Chondrocyte (in vitro differentiated cells): ENCODE measurements at regions not wholly inside any gene's neighbourhood (a gene's known extent, or its start where the extent isn't known, plus 50 kb on each side); places are given as distances from the start of the nearest gene placed in this dataset.

Source experiments
- DNase-seq: peaks from one replicate; pipeline ENCODE4 v3.0.0; 2021; ENCODE audit warnings: mixed read lengths, low spot score
- H3K27ac Mint-ChIP-seq: one replicate; pipeline ENCODE4 v1.8.0; 2021; ENCODE audit warnings: mild to moderate bottlenecking, moderate library complexity, mixed read lengths; ENCODE audit not compliant: unreplicated experiment
- H3K27me3 Mint-ChIP-seq: 2 replicates; pipeline ENCODE4 v1.8.0; 2021; ENCODE audit warnings: low read depth, mixed read lengths
- H3K36me3 Mint-ChIP-seq: 2 replicates; pipeline ENCODE4 v1.8.0; 2021; ENCODE audit warnings: low read depth, mixed read lengths
- H3K4me1 Mint-ChIP-seq: 2 replicates; pipeline ENCODE4 v1.8.0; 2021; ENCODE audit warnings: low read depth, mild to moderate bottlenecking, mixed read lengths
- H3K4me3 Mint-ChIP-seq: one replicate; pipeline ENCODE4 v1.8.0; 2021; ENCODE audit warnings: mild to moderate bottlenecking, moderate library complexity, mixed read lengths; ENCODE audit not compliant: unreplicated experiment
- H3K9me3 Mint-ChIP-seq: 2 replicates; pipeline ENCODE4 v1.8.0; 2021; ENCODE audit warnings: low read depth, mixed read lengths
- CTCF ChIP-seq: fragments of 200-600 bp; sonication (generic); IDR thresholded peaks from 2 replicates; pipeline ENCODE4 v1.5.0; 2021; ENCODE audit warnings: antibody characterized with exemption, mild to moderate bottlenecking, moderate library complexity

GRCh38 chr17:13989138-13989537 lies 80.2 kb upstream of the COX10 start:
- no peak overlapping the region for H3K27ac Mint-ChIP-seq
- no peak overlapping the region for H3K4me3 Mint-ChIP-seq
- H3K9me3 Mint-ChIP-seq: no peaks in the 10 kb centered on the region
- no peaks in the 10 kb centered on the region for H3K4me1 Mint-ChIP-seq
- no peak for DNase-seq
- H3K36me3 Mint-ChIP-seq: no peaks in the 10 kb centered on the region
- no peaks in the 10 kb centered on the region for H3K27me3 Mint-ChIP-seq
- no peak for TF ChIP-seq CTCF

GRCh38 chr17:13993106-13993505 lies 76.2 kb upstream of the COX10 start:
- no peak overlapping the region for H3K27ac Mint-ChIP-seq
- H3K27me3 Mint-ChIP-seq: no peaks in the 10 kb centered on the region
- H3K9me3 Mint-ChIP-seq: no peaks in the 10 kb centered on the region
- H3K4me1 Mint-ChIP-seq: no peaks in the 10 kb centered on the region
- no peaks in the 10 kb centered on the region for H3K36me3 Mint-ChIP-seq
- no peak overlapping the region for H3K4me3 Mint-ChIP-seq
- no peak for TF ChIP-seq CTCF
- no peak for DNase-seq

GRCh38 chr17:13994050-13994449 lies 75.3 kb upstream of the COX10 start:
- Mint-ChIP-seq H3K36me3 (no peaks in the 10 kb centered on the region), H3K9me3 (no peaks in the 10 kb centered on the region), H3K4me1 (no peaks in the 10 kb centered on the region), H3K27me3 (no peaks in the 10 kb centered on the region), H3K4me3 (no peak overlapping the region), H3K27ac (no peak overlapping the region)
- no peak for DNase-seq
- no peak for TF ChIP-seq CTCF

- H3K27ac Mint-ChIP-seq: no peak overlapping the region
- no peak for TF ChIP-seq CTCF
Measured at GRCh38 chr17:13995856-13996271, 73.4 kb upstream of the COX10 start.

GRCh38 chr17:13996276-13996675 lies 73.0 kb upstream of the COX10 start:
- DNase-seq: no peak
- TF ChIP-seq CTCF: no peak
- H3K9me3 Mint-ChIP-seq: peaks cover 4% of the 10 kb centered on the region
- peaks cover 4% of the 10 kb centered on the region for H3K36me3 Mint-ChIP-seq
- H3K27ac Mint-ChIP-seq: no peak overlapping the region
- H3K27me3 Mint-ChIP-seq: no peaks in the 10 kb centered on the region
- H3K4me1 Mint-ChIP-seq: no peaks in the 10 kb centered on the region
- no peak overlapping the region for H3K4me3 Mint-ChIP-seq

More at GRCh38 chr17:13995856-13996271, 73.4 kb upstream of the COX10 start:
- H3K36me3 Mint-ChIP-seq: peaks cover 1% of the 10 kb centered on the region
- H3K9me3 Mint-ChIP-seq: peaks cover 1% of the 10 kb centered on the region
- no peak overlapping the region for H3K4me3 Mint-ChIP-seq
- H3K27me3 Mint-ChIP-seq: no peaks in the 10 kb centered on the region
- H3K4me1 Mint-ChIP-seq: no peaks in the 10 kb centered on the region
- DNase-seq: no peak
